Loucy (cell line): ENCODE measurements at regions not wholly inside any gene's neighbourhood (a gene's known extent, or its start where the extent isn't known, plus 50 kb on each side); places are given as distances from the start of the nearest gene placed in this dataset.

Experiments used
- CTCF ChIP-seq: fragments of 200-600 bp; sonication (generic); conservative IDR thresholded peaks from 2 replicates; pipeline ENCODE4 v1.5.1; 2014; ENCODE audit warnings: mild to moderate bottlenecking, antibody characterized with exemption, low read length
- EZH2phosphoT487 ChIP-seq: fragments of 200-600 bp; IDR thresholded peaks from 2 replicates; pipeline ENCODE4 v1.6.1; 2018; ENCODE audit warnings: antibody characterized with exemption, mild to moderate bottlenecking, moderate library complexity, borderline replicate concordance

- TF ChIP-seq CTCF (no peak), EZH2phosphoT487 (no peak)
These were observed 83.6 kb downstream of the CDC42EP3 start for GRCh38 chr2:37587817-37588216.
